CD14-positive monocyte (primary cell): ENCODE measurements at regions not wholly inside any gene's neighbourhood (a gene's known extent, or its start where the extent isn't known, plus 50 kb on each side); places are given as distances from the start of the nearest gene placed in this dataset.

ENCODE experiments used
- DNase-seq, 3 donors: peaks; one replicate each; pipeline ENCODE4 v3.0.0-alpha.2; 2011 to 2022
- H2AFZ ChIP-seq: 2 replicates; pipeline ENCODE4 v1.6.0; 2012; ENCODE audit warnings: mild to moderate bottlenecking, low read depth, low read length, inconsistent platforms; ENCODE audit not compliant: insufficient read depth, poor library complexity, severe bottlenecking
- H3K27ac ChIP-seq, 2 donors: 1 replicate in 1 of 2; 2 replicates in 1 of 2; pipeline ENCODE4 v1.5.1; 2012 to 2013; ENCODE audit warnings: low read length in 2 of 2, control low read depth in 1 of 2, inconsistent platforms in 1 of 2, low read depth in 1 of 2, mild to moderate bottlenecking in 1 of 2
- H3K27me3 ChIP-seq, 2 donors: one replicate each; pipeline versions ENCODE4 v1.6.0 to v1.6.1; 2011 to 2013; ENCODE audit warnings: low read length in 2 of 2; ENCODE audit not compliant: control insufficient read depth in 2 of 2, insufficient read depth in 2 of 2
- H3K36me3 ChIP-seq, 2 donors: replicated peaks in 1 of 2; 1 replicate in 1 of 2; 2 replicates in 1 of 2; pipeline versions ENCODE4 v1.5.1 to v1.6.1; 2012 to 2013; ENCODE audit warnings: low read length in 2 of 2, control low read depth in 1 of 2, inconsistent platforms in 1 of 2, mild to moderate bottlenecking in 1 of 2; ENCODE audit not compliant: insufficient read depth in 2 of 2, control insufficient read depth in 1 of 2
- H3K4me1 ChIP-seq, 2 donors: 1 replicate in 1 of 2; 2 replicates in 1 of 2; pipeline versions ENCODE4 v1.5.1 to v1.6.1; 2012 to 2013; ENCODE audit warnings: low read length in 2 of 2, control low read depth in 1 of 2, inconsistent platforms in 1 of 2, mild to moderate bottlenecking in 1 of 2, moderate library complexity in 1 of 2; ENCODE audit not compliant: insufficient read depth in 2 of 2, control insufficient read depth in 1 of 2
- H3K4me2 ChIP-seq: replicated peaks from 2 replicates; pipeline ENCODE3; 2012; ENCODE audit warnings: low read length, moderate library complexity, mild to moderate bottlenecking; ENCODE audit not compliant: poor library complexity, severe bottlenecking; ENCODE audit errors: extremely low read depth
- H3K4me3 ChIP-seq, 3 experiments: fragments of 200-600 bp in 1 of 3; sonication (generic) in 1 of 3; replicated peaks in 1 of 3; 1 replicate in 2 of 3; 2 replicates in 1 of 3; pipeline ENCODE4 v1.5.1; 2011 to 2013; ENCODE audit warnings: low read length in 3 of 3, mild to moderate bottlenecking in 3 of 3, control low read depth in 2 of 3, low read depth in 2 of 3, inconsistent platforms in 1 of 3, moderate library complexity in 1 of 3
- H3K79me2 ChIP-seq: 2 replicates; pipeline ENCODE4 v1.6.0; 2012; ENCODE audit warnings: mild to moderate bottlenecking, control low read depth, inconsistent platforms, low read length, moderate library complexity; ENCODE audit not compliant: insufficient read depth
- H3K9ac ChIP-seq: 2 replicates; pipeline ENCODE4 v1.6.0; 2017; ENCODE audit warnings: low read length, mild to moderate bottlenecking; ENCODE audit not compliant: insufficient read depth, poor library complexity, severe bottlenecking
- H3K9me3 ChIP-seq, 2 donors: replicated peaks in 1 of 2; 1 replicate in 1 of 2; 2 replicates in 1 of 2; pipeline versions ENCODE4 v1.5.1 to v1.6.1; 2012 to 2013; ENCODE audit warnings: low read length in 2 of 2, control low read depth in 1 of 2; ENCODE audit not compliant: control insufficient read depth in 1 of 2, insufficient read depth in 1 of 2
- H4K20me1 ChIP-seq: 2 replicates; pipeline ENCODE4 v1.6.0; 2012; ENCODE audit warnings: mild to moderate bottlenecking, low read length, control low read depth, moderate library complexity; ENCODE audit not compliant: insufficient read depth
- H3K27ac Mint-ChIP-seq, 7 donors: one replicate each; pipeline ENCODE4 v1.8.0; 2020; ENCODE audit warnings: mild to moderate bottlenecking in 7 of 7, mixed read lengths in 7 of 7, moderate library complexity in 6 of 7, inconsistent platforms in 2 of 7
- H3K27me3 Mint-ChIP-seq, 3 donors: one replicate each; pipeline ENCODE4 v1.8.0; 2021 to 2022; ENCODE audit warnings: low read depth in 3 of 3, mild to moderate bottlenecking in 3 of 3, mixed read lengths in 3 of 3, moderate library complexity in 3 of 3, inconsistent platforms in 1 of 3
- H3K36me3 Mint-ChIP-seq, 2 donors: one replicate each; pipeline ENCODE4 v1.8.0; 2020; ENCODE audit warnings: mixed read lengths in 2 of 2, inconsistent platforms in 1 of 2, mild to moderate bottlenecking in 1 of 2
- H3K4me1 Mint-ChIP-seq: one replicate; pipeline ENCODE4 v1.8.0; 2020; ENCODE audit warnings: mild to moderate bottlenecking, mixed read lengths
- H3K4me3 Mint-ChIP-seq, 2 donors: one replicate each; pipeline ENCODE4 v1.8.0; 2020; ENCODE audit warnings: mild to moderate bottlenecking in 2 of 2, mixed read lengths in 2 of 2, moderate library complexity in 1 of 2
- H3K9me3 Mint-ChIP-seq, 7 donors: one replicate each; pipeline ENCODE4 v1.8.0; 2020 to 2022; ENCODE audit warnings: mixed read lengths in 7 of 7, mild to moderate bottlenecking in 6 of 7, moderate library complexity in 6 of 7, inconsistent platforms in 2 of 7
- WGBS: methylation state at CpG from one replicate; pipeline ENCODE4 v1.1.5; 2013; ENCODE audit warnings: missing lambda C conversion rate; ENCODE audit not compliant: insufficient coverage; 5-methylcytosine and 5-hydroxymethylcytosine counted together
- intact Hi-C, 2 donors: fragments of 100-400 bp; cut with micrococcal nuclease; formaldehyde crosslinking; loops; one replicate each; pipeline versions ENCODE4 v1.15.0 to v1.15.1; 2023
- TF ChIP-seq, protein P1 (sequence below): fragments of 200-600 bp; IDR thresholded peaks from one replicate; pipeline ENCODE4 v1.8.0; 2022; ENCODE audit warnings: antibody characterized with exemption, mild to moderate bottlenecking

DNA sequence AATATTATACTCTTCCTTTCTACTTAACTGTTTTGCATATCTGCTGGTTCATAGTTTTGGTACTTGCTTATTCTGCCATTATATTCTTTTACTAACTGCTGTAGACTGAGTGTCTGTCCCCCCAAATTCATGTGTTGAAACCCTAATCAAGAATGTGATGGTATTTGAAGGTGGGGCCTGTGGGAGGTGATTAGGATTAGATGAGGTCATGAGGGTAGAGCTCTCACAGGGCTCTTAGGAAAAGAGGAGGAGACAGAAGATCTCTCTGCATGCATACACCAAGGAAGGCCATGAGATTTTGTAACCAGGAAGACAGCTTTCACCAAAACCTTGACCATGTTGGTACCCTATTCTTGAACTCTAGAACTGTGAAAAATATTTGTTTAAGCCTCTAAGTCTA lies 354.1 kb upstream of the B3GALT2 start:
- no peak overlapping the region for H3K27ac Mint-ChIP-seq
- Histone ChIP-seq H3K36me3 (no peaks in the 10 kb centered on the region), H3K27ac (no peak overlapping the region), H3K4me1 (peaks cover 15 to 18% of the 10 kb centered on the region in 2 donors), H3K27me3 (no peaks in the 10 kb centered on the region), H3K9me3 (no peaks in the 10 kb centered on the region), H3K9ac (no peak overlapping the region), H4K20me1 (no peaks in the 10 kb centered on the region), H3K4me3 (no peak overlapping the region), H3K79me2 (no peaks in the 10 kb centered on the region), H2AFZ (peak overlapping the region; percentile 30), H3K4me2 (no peak overlapping the region)
- peaks cover 32% of the 10 kb centered on the region for H3K4me1 Mint-ChIP-seq
- no peak overlapping the region for H3K4me3 Mint-ChIP-seq
- TF ChIP-seq, protein P1, sequence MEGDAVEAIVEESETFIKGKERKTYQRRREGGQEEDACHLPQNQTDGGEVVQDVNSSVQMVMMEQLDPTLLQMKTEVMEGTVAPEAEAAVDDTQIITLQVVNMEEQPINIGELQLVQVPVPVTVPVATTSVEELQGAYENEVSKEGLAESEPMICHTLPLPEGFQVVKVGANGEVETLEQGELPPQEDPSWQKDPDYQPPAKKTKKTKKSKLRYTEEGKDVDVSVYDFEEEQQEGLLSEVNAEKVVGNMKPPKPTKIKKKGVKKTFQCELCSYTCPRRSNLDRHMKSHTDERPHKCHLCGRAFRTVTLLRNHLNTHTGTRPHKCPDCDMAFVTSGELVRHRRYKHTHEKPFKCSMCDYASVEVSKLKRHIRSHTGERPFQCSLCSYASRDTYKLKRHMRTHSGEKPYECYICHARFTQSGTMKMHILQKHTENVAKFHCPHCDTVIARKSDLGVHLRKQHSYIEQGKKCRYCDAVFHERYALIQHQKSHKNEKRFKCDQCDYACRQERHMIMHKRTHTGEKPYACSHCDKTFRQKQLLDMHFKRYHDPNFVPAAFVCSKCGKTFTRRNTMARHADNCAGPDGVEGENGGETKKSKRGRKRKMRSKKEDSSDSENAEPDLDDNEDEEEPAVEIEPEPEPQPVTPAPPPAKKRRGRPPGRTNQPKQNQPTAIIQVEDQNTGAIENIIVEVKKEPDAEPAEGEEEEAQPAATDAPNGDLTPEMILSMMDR, result no peak
- intact Hi-C loops, result no loop called here
- no peaks in the 10 kb centered on the region for H3K9me3 Mint-ChIP-seq
- no peaks in the 10 kb centered on the region for H3K36me3 Mint-ChIP-seq
- DNase-seq, result no peak
- H3K27me3 Mint-ChIP-seq, result peaks cover 0 to 2% (median 2%) of the 10 kb centered on the region in 3 donors

DNA sequence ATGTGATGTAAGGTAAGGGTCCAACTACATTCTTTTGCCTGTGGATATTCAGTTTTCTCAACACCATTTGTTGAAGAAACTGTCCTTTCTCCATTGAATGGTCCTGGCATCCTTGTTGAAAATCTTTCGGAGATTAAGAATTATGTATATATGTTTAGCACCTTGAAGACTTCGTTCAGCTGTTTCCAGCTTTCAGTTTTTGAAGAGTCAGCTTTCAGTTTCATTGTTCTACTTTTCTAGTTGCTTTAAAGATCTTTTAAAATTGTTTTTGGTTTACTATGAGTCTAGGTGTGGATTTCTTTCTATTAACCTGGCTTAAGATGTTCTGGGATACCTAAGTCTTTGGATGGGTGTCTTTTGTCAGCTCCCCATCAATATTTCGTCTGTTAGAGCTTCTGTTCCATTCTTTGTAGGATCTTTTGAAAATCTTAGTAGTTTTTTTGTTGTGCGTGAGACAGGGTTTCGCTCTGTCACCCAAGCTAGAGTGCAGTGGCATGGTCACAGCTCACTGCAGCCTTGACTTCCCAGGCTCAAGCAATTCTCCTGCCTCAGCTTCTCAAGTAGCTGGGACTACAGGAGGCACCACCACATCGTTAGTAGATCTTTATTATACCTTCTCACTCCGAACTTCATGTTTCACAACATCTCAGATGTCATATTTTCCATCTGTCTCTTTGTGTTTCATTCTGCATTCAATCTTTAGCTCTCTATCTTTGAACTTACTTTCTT lies 353.5 kb upstream of the B3GALT2 start:
- Histone ChIP-seq H3K9ac (no peak overlapping the region), H3K4me2 (no peak overlapping the region), H2AFZ (peak overlapping the region; percentile 30), H3K27ac (no peak overlapping the region), H3K79me2 (no peaks in the 10 kb centered on the region), H4K20me1 (no peaks in the 10 kb centered on the region), H3K9me3 (no peaks in the 10 kb centered on the region), H3K4me3 (no peak overlapping the region), H3K36me3 (no peaks in the 10 kb centered on the region), H3K27me3 (no peaks in the 10 kb centered on the region), H3K4me1 (peaks cover 15 to 18% of the 10 kb centered on the region in 2 donors)
- Mint-ChIP-seq H3K9me3 (no peaks in the 10 kb centered on the region), H3K27ac (peak overlapping the region in 3 of 7 donors; percentile 4 to 36 (median 12)), H3K36me3 (no peaks in the 10 kb centered on the region), H3K4me1 (peaks cover 32% of the 10 kb centered on the region), H3K4me3 (no peak overlapping the region), H3K27me3 (peaks cover 0 to 2% (median 2%) of the 10 kb centered on the region in 3 donors)
- TF ChIP-seq, protein P1, result no peak
- DNase-seq, result no peak
- intact Hi-C loops, result no loop called here
- WGBS, result 84% methylated on average over 5 of the region's 7 CpGs
